ENCODE measurements at regions not wholly inside any gene's neighbourhood (a gene's known extent, or its start where the extent isn't known, plus 50 kb on each side); places are given as distances from the start of the nearest gene placed in this dataset.

DNA sequence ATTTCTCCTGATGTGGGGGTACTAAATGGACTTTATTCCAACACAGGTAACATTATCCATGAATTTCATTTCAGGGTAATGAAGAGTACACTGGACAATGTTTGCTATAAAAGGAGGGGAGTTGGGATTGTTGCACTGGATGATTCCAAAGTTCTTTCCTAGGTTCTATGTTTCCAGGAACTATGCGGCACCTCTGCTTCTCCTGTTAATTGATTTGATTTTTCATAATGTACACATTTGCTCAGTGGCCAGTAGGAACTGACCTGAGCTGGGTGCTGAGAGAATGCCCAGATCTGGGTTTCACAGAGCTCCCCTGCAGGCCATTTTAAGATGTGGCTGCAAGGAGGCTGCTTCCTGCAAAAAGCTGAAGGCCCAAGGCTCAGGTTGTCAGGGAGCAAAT lies 171.7 kb downstream of the KLF13 start:
- Histone ChIP-seq H3K9ac (ENCODE audit: insufficient read depth, low read length) (no peak overlapping the region), H4K20me1 (ENCODE audit: control insufficient read depth, extremely low read depth, insufficient read depth, low read length) (no peaks in the 10 kb centered on the region), H3K27ac (ENCODE audit: insufficient read depth, low read length) (no peak overlapping the region), H2AFZ (ENCODE audit: low read length) (no peak overlapping the region), H3K4me2 (ENCODE audit: extremely low read depth, insufficient read depth, low read length) (no peak overlapping the region), H3K79me2 (ENCODE audit: control insufficient read depth, insufficient read depth, low read length) (no peaks in the 10 kb centered on the region), H3K4me3 (replicated peaks in 1 of 4; ENCODE audit: control extremely low read depth in 1 of 4, insufficient read depth in 1 of 4, low read depth in 3 of 4, low read length in 4 of 4) (no peak overlapping the region), H3K9me3 (ENCODE audit: control insufficient read depth, insufficient read depth, low read depth, low read length) (no peaks in the 10 kb centered on the region), H3K36me3 (ENCODE audit: control insufficient read depth, insufficient read depth, low read length) (no peaks in the 10 kb centered on the region), H3K4me1 (ENCODE audit: control insufficient read depth, extremely low read depth, insufficient read depth, low read length) (no peaks in the 10 kb centered on the region), H3K27me3 (ENCODE audit: control insufficient read depth, insufficient read depth, low read length) (no peaks in the 10 kb centered on the region)
- TF ChIP-seq, protein P1, sequence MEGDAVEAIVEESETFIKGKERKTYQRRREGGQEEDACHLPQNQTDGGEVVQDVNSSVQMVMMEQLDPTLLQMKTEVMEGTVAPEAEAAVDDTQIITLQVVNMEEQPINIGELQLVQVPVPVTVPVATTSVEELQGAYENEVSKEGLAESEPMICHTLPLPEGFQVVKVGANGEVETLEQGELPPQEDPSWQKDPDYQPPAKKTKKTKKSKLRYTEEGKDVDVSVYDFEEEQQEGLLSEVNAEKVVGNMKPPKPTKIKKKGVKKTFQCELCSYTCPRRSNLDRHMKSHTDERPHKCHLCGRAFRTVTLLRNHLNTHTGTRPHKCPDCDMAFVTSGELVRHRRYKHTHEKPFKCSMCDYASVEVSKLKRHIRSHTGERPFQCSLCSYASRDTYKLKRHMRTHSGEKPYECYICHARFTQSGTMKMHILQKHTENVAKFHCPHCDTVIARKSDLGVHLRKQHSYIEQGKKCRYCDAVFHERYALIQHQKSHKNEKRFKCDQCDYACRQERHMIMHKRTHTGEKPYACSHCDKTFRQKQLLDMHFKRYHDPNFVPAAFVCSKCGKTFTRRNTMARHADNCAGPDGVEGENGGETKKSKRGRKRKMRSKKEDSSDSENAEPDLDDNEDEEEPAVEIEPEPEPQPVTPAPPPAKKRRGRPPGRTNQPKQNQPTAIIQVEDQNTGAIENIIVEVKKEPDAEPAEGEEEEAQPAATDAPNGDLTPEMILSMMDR (conservative IDR thresholded peaks at IDR 0.05 in 1 of 2, IDR thresholded peaks at IDR 0.05 in 1 of 2; ENCODE audit: low read depth in 1 of 2, low read length in 2 of 2): no peak
- no peak for TF ChIP-seq EZH2 (IDR thresholded peaks at IDR 0.05; ENCODE audit: low read length, missing control alignments)
- no peak for DNase-seq (ENCODE audit: low read depth in 2 of 2)

DNA sequence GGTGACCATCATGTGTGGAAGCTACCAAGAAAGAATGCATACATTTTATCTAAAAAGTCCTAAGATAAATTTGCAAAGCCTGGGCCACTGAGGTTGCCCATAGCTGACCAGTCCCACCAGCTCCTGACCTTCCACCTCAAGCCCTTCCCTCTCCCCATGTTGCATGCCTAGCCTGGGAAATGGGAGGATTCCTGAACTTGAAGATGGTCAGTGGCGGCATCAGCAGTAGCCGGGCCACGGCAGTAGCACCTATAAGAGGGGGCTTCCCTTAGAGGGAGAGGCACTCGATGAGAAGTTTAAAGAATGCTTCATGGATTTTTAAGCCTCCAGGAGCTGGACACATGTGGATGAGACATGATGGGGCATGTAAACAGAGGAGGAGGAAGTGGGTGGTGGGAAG lies 172.1 kb downstream of the KLF13 start:
- no peaks in the 10 kb centered on the region for H4K20me1 ChIP-seq (ENCODE audit: control insufficient read depth, extremely low read depth, insufficient read depth, low read length)
- H3K9me3 ChIP-seq (ENCODE audit: control insufficient read depth, insufficient read depth, low read depth, low read length): no peaks in the 10 kb centered on the region
- H3K4me2 ChIP-seq (ENCODE audit: extremely low read depth, insufficient read depth, low read length): no peak overlapping the region
- H2AFZ ChIP-seq (ENCODE audit: low read length): no peak overlapping the region
- H3K4me3 ChIP-seq (replicated peaks in 1 of 4; ENCODE audit: control extremely low read depth in 1 of 4, insufficient read depth in 1 of 4, low read depth in 3 of 4, low read length in 4 of 4): no peak overlapping the region
- no peaks in the 10 kb centered on the region for H3K27me3 ChIP-seq (ENCODE audit: control insufficient read depth, insufficient read depth, low read length)
- no peaks in the 10 kb centered on the region for H3K36me3 ChIP-seq (ENCODE audit: control insufficient read depth, insufficient read depth, low read length)
- no peak for DNase-seq (ENCODE audit: low read depth in 2 of 2)
- no peaks in the 10 kb centered on the region for H3K4me1 ChIP-seq (ENCODE audit: control insufficient read depth, extremely low read depth, insufficient read depth, low read length)
- no peak overlapping the region for H3K9ac ChIP-seq (ENCODE audit: insufficient read depth, low read length)
- TF ChIP-seq, protein P1 (conservative IDR thresholded peaks at IDR 0.05 in 1 of 2, IDR thresholded peaks at IDR 0.05 in 1 of 2; ENCODE audit: low read depth in 1 of 2, low read length in 2 of 2): no peak
- no peak for TF ChIP-seq EZH2 (IDR thresholded peaks at IDR 0.05; ENCODE audit: low read length, missing control alignments)
- H3K79me2 ChIP-seq (ENCODE audit: control insufficient read depth, insufficient read depth, low read length): no peaks in the 10 kb centered on the region
- H3K27ac ChIP-seq (ENCODE audit: insufficient read depth, low read length): no peak overlapping the region

DNA sequence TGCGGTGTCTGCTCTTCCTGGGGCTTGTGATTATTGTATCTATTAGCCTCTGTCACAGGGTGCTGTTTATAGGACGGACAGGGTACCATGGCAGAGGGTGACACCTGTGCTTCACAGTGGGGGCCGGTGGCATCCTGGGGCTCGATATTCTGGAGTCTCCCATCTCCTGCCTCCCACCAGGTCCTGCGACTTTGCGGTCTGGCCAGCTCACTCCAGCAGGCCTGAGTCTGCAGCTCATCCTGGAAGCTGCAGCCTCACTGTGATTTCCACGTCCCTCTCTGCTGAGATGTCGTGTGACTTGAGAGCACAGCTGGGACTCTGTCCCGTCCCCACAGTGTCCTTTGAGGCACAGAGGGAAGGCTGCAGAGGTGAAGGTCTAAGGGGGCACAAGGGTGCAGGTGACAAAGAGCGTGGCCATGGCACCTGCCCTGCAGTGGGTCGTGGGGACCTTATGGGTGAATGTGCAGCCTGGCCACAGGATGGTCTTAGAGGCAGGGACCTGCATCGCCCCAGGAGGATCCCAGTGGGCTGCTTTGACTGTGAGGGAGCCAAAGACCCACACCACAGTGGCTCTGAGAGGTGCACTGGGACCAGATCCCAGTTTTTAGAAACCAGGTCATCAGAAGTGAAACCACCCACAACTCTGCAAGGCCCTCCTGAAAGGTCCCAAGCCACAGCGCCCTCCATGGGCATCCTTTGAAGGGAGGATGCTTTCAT lies 172.8 kb downstream of the KLF13 start:
- Histone ChIP-seq H3K9ac (ENCODE audit: insufficient read depth, low read length) (no peak overlapping the region), H3K4me2 (ENCODE audit: extremely low read depth, insufficient read depth, low read length) (no peak overlapping the region), H3K79me2 (ENCODE audit: control insufficient read depth, insufficient read depth, low read length) (no peaks in the 10 kb centered on the region), H3K9me3 (ENCODE audit: control insufficient read depth, insufficient read depth, low read depth, low read length) (no peaks in the 10 kb centered on the region), H3K27me3 (ENCODE audit: control insufficient read depth, insufficient read depth, low read length) (no peaks in the 10 kb centered on the region), H3K27ac (ENCODE audit: insufficient read depth, low read length) (no peak overlapping the region), H2AFZ (ENCODE audit: low read length) (no peak overlapping the region), H3K36me3 (ENCODE audit: control insufficient read depth, insufficient read depth, low read length) (no peaks in the 10 kb centered on the region), H3K4me3 (replicated peaks in 1 of 4; ENCODE audit: control extremely low read depth in 1 of 4, insufficient read depth in 1 of 4, low read depth in 3 of 4, low read length in 4 of 4) (no peak overlapping the region), H4K20me1 (ENCODE audit: control insufficient read depth, extremely low read depth, insufficient read depth, low read length) (no peaks in the 10 kb centered on the region), H3K4me1 (ENCODE audit: control insufficient read depth, extremely low read depth, insufficient read depth, low read length) (no peaks in the 10 kb centered on the region)
- no peak for DNase-seq (ENCODE audit: low read depth in 2 of 2)
- TF ChIP-seq, protein P1 (conservative IDR thresholded peaks at IDR 0.05 in 1 of 2, IDR thresholded peaks at IDR 0.05 in 1 of 2; ENCODE audit: low read depth in 1 of 2, low read length in 2 of 2): no peak
- TF ChIP-seq EZH2 (IDR thresholded peaks at IDR 0.05; ENCODE audit: low read length, missing control alignments): no peak
